Upper lobe of left lung (tissue), 4 donors: ENCODE measurements at regions not wholly inside any gene's neighbourhood (a gene's known extent, or its start where the extent isn't known, plus 50 kb on each side); places are given as distances from the start of the nearest gene placed in this dataset.

Source experiments
- CTCF ChIP-seq, 6 experiments: fragments of 450-650 bp in 4 of 6; fragments of 200-600 bp in 2 of 6; sonication (generic) in 2 of 6; IDR thresholded peaks; one replicate each; pipeline ENCODE4 v1.5.1; 2016 to 2019; ENCODE audit warnings: antibody characterized with exemption in 6 of 6
- POLR2A ChIP-seq, 4 donors: fragments of 450-650 bp; IDR thresholded peaks; one replicate each; pipeline ENCODE4 v1.5.1; 2016 to 2017; ENCODE audit warnings: antibody characterized with exemption in 4 of 4, mild to moderate bottlenecking in 2 of 4

GRCh38 chr2:41027095-41027494 is 575.2 kb upstream of the SLC8A1 start:
- TF ChIP-seq POLR2A (IDR thresholded peaks at IDR 0.05) (no peak), CTCF (IDR thresholded peaks at IDR 0.05) (no peak)
